ENCODE measurements at regions not wholly inside any gene's neighbourhood (a gene's known extent, or its start where the extent isn't known, plus 50 kb on each side); places are given as distances from the start of the nearest gene placed in this dataset.

- Mint-ChIP-seq H3K4me1 (no peaks in the 10 kb centered on the region), H3K27ac (no peak overlapping the region), H3K4me3 (no peak overlapping the region), H3K27me3 (no peaks in the 10 kb centered on the region), H3K9me3 (ENCODE audit: insufficient read depth) (no peaks in the 10 kb centered on the region)
- ChIA-PET CTCF (no interaction called here), POLR2A (no interaction called here)
- Histone ChIP-seq H2AFZ (ENCODE audit: insufficient read depth, low read depth, low read length, poor library complexity, severe bottlenecking) (no peak overlapping the region), H3K9ac (ENCODE audit: low read length) (no peak overlapping the region), H3K4me3 (ENCODE audit: control extremely low read depth in 1 of 5, extremely low read depth in 1 of 5, insufficient read depth in 1 of 5, low read depth in 2 of 5, low read length in 4 of 5) (no peak overlapping the region), H3K4me1 (ENCODE audit: control insufficient read depth in 2 of 2, insufficient read depth in 2 of 2, low read length in 2 of 2) (no peaks in the 10 kb centered on the region), H3K27me3 (replicated peaks in 1 of 4; ENCODE audit: control extremely low read depth in 1 of 4, control insufficient read depth in 3 of 4, insufficient read depth in 4 of 4, low read length in 3 of 4) (no peaks in the 10 kb centered on the region), H3K79me2 (ENCODE audit: control insufficient read depth, insufficient read depth, low read length) (no peaks in the 10 kb centered on the region), H4K20me1 (ENCODE audit: control insufficient read depth, insufficient read depth, low read length, poor library complexity, severe bottlenecking) (no peaks in the 10 kb centered on the region), H3K4me2 (replicated peaks; ENCODE audit: low read depth, low read length, poor library complexity, severe bottlenecking) (no peak overlapping the region), H3K36me3 (replicated peaks in 1 of 2; ENCODE audit: control extremely low read depth in 1 of 2, control insufficient read depth in 1 of 2, extremely low read depth in 1 of 2, insufficient read depth in 2 of 2, low read length in 1 of 2) (no peaks in the 10 kb centered on the region), H3K9me3 (ENCODE audit: control extremely low read depth in 1 of 3, control insufficient read depth in 2 of 3, insufficient read depth in 1 of 3, low read length in 2 of 3) (no peaks in the 10 kb centered on the region), H3K27ac (ENCODE audit: low read length in 2 of 2) (no peak overlapping the region)
- intact Hi-C loops (cut with micrococcal nuclease): no loop called here
- no peak for TF ChIP-seq CTCF (IDR thresholded peaks at IDR 0.05)
- no peak for TF ChIP-seq EZH2 (IDR thresholded peaks at IDR 0.05; ENCODE audit: borderline replicate concordance, insufficient read depth, low read depth, low read length, poor library complexity, severe bottlenecking)
- ATAC-seq (ENCODE audit: low read depth): no peak
- WGBS (ENCODE audit: insufficient coverage): 92% methylated on average over 1 of the region's 4 CpGs
- no peak for DNase-seq
Observed at GRCh38 chr5:60369391-60369790, 330.6 kb downstream of the DEPDC1B start.

GRCh38 chr5:60368100-60368499 lies 331.9 kb downstream of the DEPDC1B start:
- H3K27ac ChIP-seq (ENCODE audit: low read length in 2 of 2): no peak overlapping the region
- CTCF ChIA-PET: no interaction called here
- ATAC-seq (ENCODE audit: low read depth) (no peak), DNase-seq (no peak)
- H3K36me3 ChIP-seq (replicated peaks in 1 of 2; ENCODE audit: control extremely low read depth in 1 of 2, control insufficient read depth in 1 of 2, extremely low read depth in 1 of 2, insufficient read depth in 2 of 2, low read length in 1 of 2): no peaks in the 10 kb centered on the region
- Mint-ChIP-seq H3K27me3 (no peaks in the 10 kb centered on the region), H3K4me1 (no peaks in the 10 kb centered on the region), H3K9me3 (ENCODE audit: insufficient read depth) (no peaks in the 10 kb centered on the region), H3K4me3 (no peak overlapping the region), H3K27ac (no peak overlapping the region)
- 95% methylated on average over 3 of the region's 5 CpGs for WGBS (ENCODE audit: insufficient coverage)
- H4K20me1 ChIP-seq (ENCODE audit: control insufficient read depth, insufficient read depth, low read length, poor library complexity, severe bottlenecking): no peaks in the 10 kb centered on the region
- H3K9me3 ChIP-seq (ENCODE audit: control extremely low read depth in 1 of 3, control insufficient read depth in 2 of 3, insufficient read depth in 1 of 3, low read length in 2 of 3): no peaks in the 10 kb centered on the region
- no peak overlapping the region for H3K4me2 ChIP-seq (replicated peaks; ENCODE audit: low read depth, low read length, poor library complexity, severe bottlenecking)
- no peak overlapping the region for H3K4me3 ChIP-seq (ENCODE audit: control extremely low read depth in 1 of 5, extremely low read depth in 1 of 5, insufficient read depth in 1 of 5, low read depth in 2 of 5, low read length in 4 of 5)
- POLR2A ChIA-PET: no interaction called here
- no peak overlapping the region for H2AFZ ChIP-seq (ENCODE audit: insufficient read depth, low read depth, low read length, poor library complexity, severe bottlenecking)
- H3K4me1 ChIP-seq (ENCODE audit: control insufficient read depth in 2 of 2, insufficient read depth in 2 of 2, low read length in 2 of 2): no peaks in the 10 kb centered on the region
- TF ChIP-seq CTCF (IDR thresholded peaks at IDR 0.05) (no peak), EZH2 (IDR thresholded peaks at IDR 0.05; ENCODE audit: borderline replicate concordance, insufficient read depth, low read depth, low read length, poor library complexity, severe bottlenecking) (no peak)
- no peak overlapping the region for H3K9ac ChIP-seq (ENCODE audit: low read length)
- H3K27me3 ChIP-seq (replicated peaks in 1 of 4; ENCODE audit: control extremely low read depth in 1 of 4, control insufficient read depth in 3 of 4, insufficient read depth in 4 of 4, low read length in 3 of 4): no peaks in the 10 kb centered on the region
- intact Hi-C loops (cut with micrococcal nuclease): no loop called here
- H3K79me2 ChIP-seq (ENCODE audit: control insufficient read depth, insufficient read depth, low read length): no peaks in the 10 kb centered on the region
